ENCODE measurements at regions not wholly inside any gene's neighbourhood (a gene's known extent, or its start where the extent isn't known, plus 50 kb on each side); places are given as distances from the start of the nearest gene placed in this dataset.

- no peak for ATAC-seq
- no peak for TF ChIP-seq CTCF (IDR thresholded peaks at IDR 0.05)
- intact Hi-C loops (cut with DNase I): no loop called here
- 88 to 97% (median 94%) methylated on average over 8 of the region's 8 CpGs for WGBS, 3 donors
- H3K36me3 ChIP-seq (ENCODE audit: insufficient read depth in 1 of 2, low read depth in 1 of 2): no peaks in the 10 kb centered on the region
- no peaks in the 10 kb centered on the region for H3K27me3 ChIP-seq (ENCODE audit: insufficient read depth in 3 of 3, low read length in 2 of 3)
- no peaks in the 10 kb centered on the region for H3K9me3 ChIP-seq
- no peak overlapping the region for H3K27ac ChIP-seq
- DNase-seq: no peak
- peaks cover 15% of the 10 kb centered on the region for H3K4me1 ChIP-seq
- H3K4me3 ChIP-seq: no peak overlapping the region
Observed at GRCh38 chr2:217071416-217071815, 211.6 kb upstream of the TNP1 start.

GRCh38 chr2:217070611-217071010 lies 210.7 kb upstream of the TNP1 start:
- DNase-seq (no peak), ATAC-seq (no peak)
- WGBS, 3 donors: 90 to 96% (median 95%) methylated on average over 1 of the region's 1 CpG
- peaks cover 9% of the 10 kb centered on the region for H3K4me1 ChIP-seq
- intact Hi-C loops (cut with DNase I): no loop called here
- no peak for TF ChIP-seq CTCF (IDR thresholded peaks at IDR 0.05)
- H3K4me3 ChIP-seq: no peak overlapping the region
- H3K27me3 ChIP-seq (ENCODE audit: insufficient read depth in 3 of 3, low read length in 2 of 3): no peaks in the 10 kb centered on the region
- H3K36me3 ChIP-seq (ENCODE audit: insufficient read depth in 1 of 2, low read depth in 1 of 2): no peaks in the 10 kb centered on the region
- no peak overlapping the region for H3K27ac ChIP-seq
- H3K9me3 ChIP-seq: no peaks in the 10 kb centered on the region

GRCh38 chr2:217070043-217070430 lies 210.2 kb upstream of the TNP1 start:
- H3K27me3 ChIP-seq (ENCODE audit: insufficient read depth in 3 of 3, low read length in 2 of 3): no peaks in the 10 kb centered on the region
- 85 to 90% (median 86%) methylated on average over 9 of the region's 9 CpGs for WGBS, 3 donors
- peaks cover 4% of the 10 kb centered on the region for H3K4me1 ChIP-seq
- no peak overlapping the region for H3K4me3 ChIP-seq
- DNase-seq (no peak), ATAC-seq (no peak)
- H3K36me3 ChIP-seq (ENCODE audit: insufficient read depth in 1 of 2, low read depth in 1 of 2): no peaks in the 10 kb centered on the region
- no peak for TF ChIP-seq CTCF (IDR thresholded peaks at IDR 0.05)
- H3K9me3 ChIP-seq: no peaks in the 10 kb centered on the region
- intact Hi-C loops (cut with DNase I): no loop called here
- H3K27ac ChIP-seq: no peak overlapping the region

GRCh38 chr2:217069263-217070042 lies 209.6 kb upstream of the TNP1 start:
- intact Hi-C loops (cut with DNase I): no loop called here
- TF ChIP-seq CTCF (IDR thresholded peaks at IDR 0.05): no peak
- DNase-seq (no peak), ATAC-seq (peak in 1 of 4 donors; percentile 14)
- H3K27me3 ChIP-seq (ENCODE audit: insufficient read depth in 3 of 3, low read length in 2 of 3): no peaks in the 10 kb centered on the region
- H3K4me1 ChIP-seq: no peaks in the 10 kb centered on the region
- no peaks in the 10 kb centered on the region for H3K9me3 ChIP-seq
- no peak overlapping the region for H3K4me3 ChIP-seq
- 94 to 98% (median 95%) methylated on average over 7 of the region's 7 CpGs for WGBS, 3 donors
- H3K27ac ChIP-seq: no peak overlapping the region
- H3K36me3 ChIP-seq (ENCODE audit: insufficient read depth in 1 of 2, low read depth in 1 of 2): no peaks in the 10 kb centered on the region

Measured in psoas muscle (tissue), 7 donors.